NCI-H2171 (cell line): ENCODE measurements at regions not wholly inside any gene's neighbourhood (a gene's known extent, or its start where the extent isn't known, plus 50 kb on each side); places are given as distances from the start of the nearest gene placed in this dataset.
"Not testable (repeated sequence)": the region's sequence is repeated elsewhere in the genome, so short reads cannot be mapped to it uniquely, and the experiment has no call there.

Experiments
- DNase-seq: peaks from one replicate; lab custom pipeline; 2025; lab: John Stamatoyannopoulos, UW

GRCh38 chr6:15832841-15833240 lies 170.0 kb upstream of the DTNBP1 start:
- DNase-seq = no peak

DNA sequence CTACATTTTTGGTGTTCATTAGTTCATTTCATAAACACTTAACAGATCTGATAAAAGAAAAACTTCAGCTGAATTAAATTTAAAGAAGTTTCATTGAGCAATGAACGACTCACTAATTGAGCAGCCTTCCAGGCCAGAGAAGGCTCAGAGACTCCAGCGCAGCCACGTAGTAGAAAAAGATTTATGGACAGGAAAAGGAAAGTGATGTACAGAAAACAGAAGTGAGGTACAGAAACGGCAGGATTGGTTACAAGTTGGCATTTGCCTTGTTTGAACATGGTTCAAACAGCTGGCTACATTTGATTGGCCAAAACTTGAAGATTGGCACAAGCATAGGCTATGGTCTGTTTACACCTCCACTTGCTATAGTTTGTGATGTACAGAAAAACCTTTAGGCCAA lies 166.3 kb upstream of the DTNBP1 start:
- DNase-seq = no peak

DNA sequence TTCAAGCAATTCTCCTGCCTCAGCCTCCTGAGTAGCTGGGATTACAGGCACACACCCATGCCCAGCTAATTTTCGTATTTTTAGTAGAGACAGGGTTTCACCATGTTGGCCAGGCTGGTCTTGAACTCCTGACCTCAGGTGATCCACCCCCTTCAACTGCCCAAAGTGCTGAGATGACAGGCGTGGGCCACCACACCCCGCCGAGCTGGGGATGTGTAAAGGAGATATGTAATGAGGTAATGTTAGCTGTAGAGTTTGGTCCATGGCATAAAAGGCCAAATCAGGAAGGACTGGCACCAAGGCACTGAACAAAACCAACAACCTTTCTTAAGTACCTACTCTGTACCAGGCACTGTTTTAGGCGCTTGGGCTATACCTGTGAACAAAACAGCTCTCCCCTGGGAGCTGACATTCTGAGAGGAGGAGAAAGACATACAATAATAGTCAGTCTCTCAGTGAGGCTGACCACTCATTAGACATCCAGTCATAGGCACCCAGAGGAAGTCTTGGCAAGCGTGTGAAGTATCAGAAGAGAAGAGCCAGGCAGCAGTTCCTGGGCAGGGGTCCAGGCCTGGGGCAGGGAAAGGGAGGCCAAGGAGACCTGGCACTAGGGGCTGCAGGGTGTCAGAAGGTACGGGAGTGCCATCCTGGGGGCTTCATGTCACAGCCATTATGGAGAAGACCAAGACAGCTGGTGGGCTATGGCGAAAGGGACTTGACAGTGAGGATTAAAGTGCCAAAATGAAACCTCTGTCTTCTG lies 164.8 kb upstream of the DTNBP1 start:
- no peak for DNase-seq

DNA sequence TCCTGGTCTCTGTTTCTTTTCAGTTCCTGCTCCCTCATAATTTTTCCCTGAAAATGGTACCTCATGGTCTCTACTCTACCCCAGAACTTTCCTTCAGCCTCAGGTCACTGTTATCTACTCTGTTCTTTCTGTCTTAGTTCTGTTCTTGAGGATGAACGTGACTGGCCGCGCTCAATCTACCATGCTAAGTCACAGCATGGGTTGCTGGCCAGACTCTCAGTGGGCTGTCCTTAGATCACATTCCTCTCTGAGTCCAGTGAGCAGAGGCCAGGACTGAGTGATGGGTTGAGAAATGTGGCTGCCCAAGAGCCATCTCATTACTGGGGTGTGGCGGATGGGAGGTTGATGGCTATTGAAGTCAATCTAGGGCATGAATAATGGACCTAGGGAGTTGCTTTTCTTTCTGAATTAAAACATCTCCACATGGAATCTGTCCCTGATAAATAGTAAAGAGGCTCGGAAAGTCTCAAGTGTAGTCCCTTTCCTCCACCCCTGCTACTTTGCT lies 164.0 kb upstream of the DTNBP1 start:
- DNase-seq = no peak

GRCh38 chr6:15825332-15825930 lies 162.6 kb upstream of the DTNBP1 start:
- DNase-seq = no peak

- DNase-seq = no peak
Measured at GRCh38 chr6:15824811-15825210, 162.0 kb upstream of the DTNBP1 start.

DNA sequence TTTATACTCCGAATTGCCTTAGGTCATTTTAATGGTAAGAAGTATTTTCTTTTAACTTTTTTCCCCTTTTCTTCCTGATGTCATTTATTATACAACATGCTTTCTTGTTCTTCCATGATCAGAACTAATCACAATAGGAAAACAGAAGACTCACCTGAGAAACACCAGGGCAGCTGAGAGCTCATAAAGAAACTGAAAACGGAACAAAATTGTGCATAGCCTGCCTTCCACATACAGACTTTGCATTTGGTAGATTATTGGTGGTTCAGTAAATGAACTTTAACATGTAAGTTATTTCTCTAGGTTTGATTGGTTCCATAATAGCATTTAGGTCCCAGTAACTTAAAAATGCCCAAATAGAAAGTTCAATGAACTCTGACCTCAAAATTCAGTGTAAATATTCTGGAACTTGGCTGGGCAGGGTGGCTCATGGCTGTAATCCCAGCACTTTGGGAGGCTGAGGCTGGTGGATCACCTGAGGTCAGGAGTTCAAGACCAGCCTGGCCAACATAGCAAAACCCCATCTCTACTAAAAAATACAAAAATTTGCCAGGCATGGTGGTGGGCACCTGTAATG lies 161.1 kb upstream of the DTNBP1 start:
- no peak for DNase-seq

GRCh38 chr6:15822835-15823234 lies 160.0 kb upstream of the DTNBP1 start:
- DNase-seq = no peak

GRCh38 chr6:15819841-15820240 lies 157.0 kb upstream of the DTNBP1 start:
- DNase-seq = no peak

- no peak for DNase-seq
Measured at GRCh38 chr6:15819226-15819625, 156.4 kb upstream of the DTNBP1 start.

GRCh38 chr6:15818491-15818890 lies 155.7 kb upstream of the DTNBP1 start:
- DNase-seq = no peak

- no peak for DNase-seq
Measured at GRCh38 chr6:15818044-15818443, 155.2 kb upstream of the DTNBP1 start.

DNA sequence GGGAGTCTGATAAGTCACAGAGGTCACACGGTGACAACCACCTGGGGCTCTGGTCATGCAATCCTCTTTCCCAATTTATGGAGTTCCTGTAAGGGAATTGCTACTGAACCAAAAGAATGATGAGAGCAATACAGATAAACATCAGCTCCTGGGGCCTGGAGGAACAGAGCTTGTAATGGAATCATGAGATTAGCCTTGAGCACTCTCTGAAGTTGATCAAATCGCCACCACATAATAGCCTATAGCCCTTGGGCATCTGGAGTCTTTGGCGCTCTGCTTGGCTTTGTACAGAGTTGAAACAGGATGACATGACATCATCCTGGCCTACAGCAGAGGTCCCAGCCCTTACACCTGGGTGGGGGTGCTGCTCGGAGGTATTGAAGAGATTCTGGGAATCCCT lies 154.3 kb upstream of the DTNBP1 start:
- no peak for DNase-seq

GRCh38 chr6:15816661-15817060 lies 153.8 kb upstream of the DTNBP1 start:
- no peak for DNase-seq

DNA sequence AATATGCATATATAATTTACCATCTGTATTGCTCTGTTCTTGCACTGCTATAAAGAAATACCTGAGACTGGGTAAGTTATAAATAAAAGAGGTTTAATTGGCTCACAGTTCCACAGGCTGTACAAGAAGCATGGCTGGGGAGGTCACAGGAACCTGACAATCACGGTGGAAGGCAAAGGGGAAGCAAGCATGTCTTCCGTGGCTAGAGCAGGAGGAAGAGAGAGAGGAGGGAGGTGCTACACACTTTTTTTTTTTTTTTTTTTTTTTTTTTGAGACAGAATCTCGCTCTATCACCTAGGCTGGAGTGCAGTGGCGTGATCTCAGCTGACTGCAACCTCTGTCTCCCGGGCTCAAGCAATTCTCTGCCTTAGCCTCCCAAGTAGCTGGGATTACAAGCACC lies 150.9 kb upstream of the DTNBP1 start:
- not testable (repeated sequence) for DNase-seq

- DNase-seq = no peak
Measured at GRCh38 chr6:15811107-15811506, 148.3 kb upstream of the DTNBP1 start.

- no peak for DNase-seq
Measured at GRCh38 chr6:15810618-15811017, 147.8 kb upstream of the DTNBP1 start.

DNA sequence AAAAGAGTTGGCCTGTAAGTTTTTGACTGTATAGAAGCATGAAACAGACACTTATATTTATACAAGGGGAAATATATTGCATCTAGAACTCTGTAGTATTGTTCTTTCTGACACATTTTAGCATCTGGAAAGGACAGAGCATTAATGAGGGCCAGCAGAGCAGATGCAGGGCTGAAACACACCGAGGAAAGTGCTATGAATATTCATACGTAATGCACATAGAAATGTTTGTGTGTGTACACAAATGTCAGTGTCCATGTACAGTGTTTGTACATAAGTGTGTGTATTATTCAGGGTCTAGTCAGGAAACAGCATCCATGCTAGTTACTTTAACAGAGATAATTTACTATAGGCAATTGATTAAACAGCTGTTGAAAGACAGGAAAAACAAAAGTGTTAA lies 146.5 kb upstream of the DTNBP1 start:
- no peak for DNase-seq

GRCh38 chr6:15804164-15805154 lies 141.6 kb upstream of the DTNBP1 start:
- DNase-seq = no peak

DNA sequence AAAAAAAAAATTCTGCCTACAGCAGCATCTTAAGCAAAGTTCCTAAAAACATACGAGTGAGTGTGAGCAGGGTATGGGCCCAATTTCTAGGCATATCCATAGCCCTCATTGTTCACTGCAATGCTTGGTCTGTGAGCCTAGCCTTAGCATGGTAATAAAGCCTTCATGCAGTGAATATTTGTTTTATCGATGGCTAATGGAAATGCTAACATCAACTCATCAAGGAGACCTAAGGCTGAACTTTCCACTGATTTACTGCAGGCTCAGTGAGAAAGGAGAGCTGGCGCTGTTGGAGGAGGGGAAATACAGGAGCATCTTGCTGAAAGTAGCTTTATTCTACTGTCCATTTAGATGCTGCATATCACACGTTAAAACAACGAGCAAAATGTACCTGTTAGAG lies 139.6 kb upstream of the DTNBP1 start:
- DNase-seq = no peak

DNA sequence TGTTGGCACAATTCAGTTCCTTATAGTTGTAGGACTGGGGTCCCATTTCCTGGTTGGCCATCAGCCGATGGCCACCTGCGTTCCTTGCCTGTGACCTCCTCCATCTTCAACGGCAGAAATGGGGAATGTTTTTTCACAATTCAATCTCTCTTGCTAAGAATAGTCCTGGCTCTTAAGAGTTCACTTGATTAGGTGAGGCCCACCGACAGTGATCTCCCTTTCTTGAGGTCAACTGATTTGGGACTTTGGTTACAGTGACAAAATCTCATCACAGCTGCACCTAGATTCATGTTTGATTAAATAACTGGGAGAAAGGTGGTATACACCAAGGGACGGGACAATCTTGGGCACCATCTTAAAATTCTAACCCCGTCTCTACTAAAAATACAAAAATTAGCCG lies 139.1 kb upstream of the DTNBP1 start:
- no peak for DNase-seq
